ENCODE measurements at regions not wholly inside any gene's neighbourhood (a gene's known extent, or its start where the extent isn't known, plus 50 kb on each side); places are given as distances from the start of the nearest gene placed in this dataset.

DNA sequence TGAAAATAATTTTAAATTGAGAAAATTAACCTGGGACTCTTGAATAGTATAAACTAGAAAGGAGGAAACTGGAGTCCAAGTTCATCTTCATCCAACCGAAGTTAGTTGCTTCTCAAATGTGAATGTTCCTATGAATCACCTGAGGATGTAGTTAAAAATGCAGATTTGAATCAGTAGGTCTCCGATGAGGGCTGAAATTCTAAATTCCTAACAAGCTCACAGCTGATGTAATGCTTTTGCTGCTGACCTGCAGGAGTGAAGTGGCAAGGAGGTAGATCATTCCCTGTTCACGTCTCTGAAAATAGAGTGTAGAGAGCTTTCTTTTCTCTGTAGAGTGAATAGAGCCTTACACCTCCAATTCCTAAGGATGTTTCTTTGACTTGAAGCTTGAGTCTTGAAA lies 685.5 kb downstream of the CPS1 start:
- Histone ChIP-seq H3K23me2 (ENCODE audit: low read depth, low read length) (no peaks in the 10 kb centered on the region), H3K14ac (ENCODE audit: insufficient read length) (no peak overlapping the region), H2BK15ac (ENCODE audit: low read length) (no peak overlapping the region), H3K79me1 (ENCODE audit: low read depth, low read length) (no peaks in the 10 kb centered on the region), H3K56ac (replicated peaks; ENCODE audit: insufficient read length, low read depth, low read length) (no peak overlapping the region), H3K79me2 (ENCODE audit: control insufficient read depth in 1 of 2, insufficient read depth in 2 of 2, low read length in 2 of 2) (no peaks in the 10 kb centered on the region), H3K27ac (ENCODE audit: low read depth, low read length) (no peak overlapping the region), H3K27me3 (replicated peaks in 1 of 4; ENCODE audit: control insufficient read depth in 3 of 4, extremely low read depth in 1 of 4, insufficient read depth in 3 of 4, low read length in 3 of 4) (no peaks in the 10 kb centered on the region), H2BK20ac (ENCODE audit: low read length) (no peak overlapping the region), H4K20me1 (replicated peaks in 1 of 2; ENCODE audit: control insufficient read depth in 1 of 2, insufficient read depth in 2 of 2, low read length in 2 of 2) (no peaks in the 10 kb centered on the region), H3K18ac (ENCODE audit: extremely low read depth, low read length) (no peak overlapping the region), H4K8ac (ENCODE audit: extremely low read depth, insufficient read depth, low read length) (no peak overlapping the region), H2BK5ac (ENCODE audit: low read depth, low read length) (no peak overlapping the region), H2AFZ (ENCODE audit: low read length) (no peak overlapping the region), H4K5ac (ENCODE audit: insufficient read length, low read depth, low read length) (no peak overlapping the region), H3K4ac (replicated peaks; ENCODE audit: insufficient read length, low read depth, low read length) (no peak overlapping the region), H2BK120ac (replicated peaks; ENCODE audit: low read depth, low read length) (no peak overlapping the region), H2AK5ac (ENCODE audit: low read depth, low read length) (no peak overlapping the region), H3K4me1 (replicated peaks in 1 of 4; ENCODE audit: control insufficient read depth in 3 of 4, insufficient read depth in 4 of 4, low read length in 3 of 4) (no peaks in the 10 kb centered on the region), H3K9ac (replicated peaks in 1 of 4; ENCODE audit: extremely low read depth in 1 of 4, low read depth in 3 of 4, low read length in 3 of 4) (no peak overlapping the region), H3K36me3 (ENCODE audit: control insufficient read depth in 2 of 4, insufficient read depth in 4 of 4, low read length in 3 of 4) (no peaks in the 10 kb centered on the region), H4K91ac (replicated peaks; ENCODE audit: insufficient read length, low read length) (no peak overlapping the region), H3K9me3 (ENCODE audit: insufficient read depth in 2 of 2, low read depth in 1 of 2, low read length in 1 of 2) (no peaks in the 10 kb centered on the region), H3K23ac (ENCODE audit: insufficient read length) (no peak overlapping the region), H2BK12ac (ENCODE audit: low read depth, low read length) (no peak overlapping the region), H3K4me3 (ENCODE audit: extremely low read depth in 1 of 4, insufficient read depth in 2 of 4, low read depth in 3 of 4, low read length in 4 of 4) (no peak overlapping the region), H3K4me2 (ENCODE audit: insufficient read depth in 1 of 2, low read depth in 2 of 2, low read length in 2 of 2) (no peak overlapping the region)
- FAIRE-seq (no peak), DNase-seq (ENCODE audit: low read depth in 1 of 2, low spot score in 2 of 2) (no peak)
- TF ChIP-seq POLR2A (IDR thresholded peaks at IDR 0.05; ENCODE audit: control extremely low read depth in 1 of 2, low read depth in 2 of 2, low read length in 2 of 2) = no peak
- POLR2A ChIA-PET (ENCODE audit: partially characterized antibody) = no interaction called here
- WGBS, 2 experiments (ENCODE audit: extremely low coverage in 1 of 2, insufficient coverage in 1 of 2, insufficient read length in 1 of 2, insufficient replicate concordance in 2 of 2, low coverage in 1 of 2, low lambda C conversion rate in 2 of 2, missing lambda C conversion rate in 1 of 2) = 88% methylated on average over 3 of the region's 3 CpGs; no CpG with 5 or more reads in 1 of the 2 experiments
- CTCF ChIA-PET (ENCODE audit: partially characterized antibody) = interaction anchor here (2.4 kb wide), 1 partner anchor 40 kb away, joined by 7 read pairs; no protein-coding TSS in a partner anchor
